COLO668 (cell line): ENCODE measurements at regions not wholly inside any gene's neighbourhood (a gene's known extent, or its start where the extent isn't known, plus 50 kb on each side); places are given as distances from the start of the nearest gene placed in this dataset.
A peak's percentile ranks its signal among the peaks of the same experiment; 100 is the strongest.

Source experiments
- DNase-seq: peaks from one replicate; lab custom pipeline; 2025; ENCODE audit not compliant: unreplicated experiment; lab: John Stamatoyannopoulos, UW

DNA sequence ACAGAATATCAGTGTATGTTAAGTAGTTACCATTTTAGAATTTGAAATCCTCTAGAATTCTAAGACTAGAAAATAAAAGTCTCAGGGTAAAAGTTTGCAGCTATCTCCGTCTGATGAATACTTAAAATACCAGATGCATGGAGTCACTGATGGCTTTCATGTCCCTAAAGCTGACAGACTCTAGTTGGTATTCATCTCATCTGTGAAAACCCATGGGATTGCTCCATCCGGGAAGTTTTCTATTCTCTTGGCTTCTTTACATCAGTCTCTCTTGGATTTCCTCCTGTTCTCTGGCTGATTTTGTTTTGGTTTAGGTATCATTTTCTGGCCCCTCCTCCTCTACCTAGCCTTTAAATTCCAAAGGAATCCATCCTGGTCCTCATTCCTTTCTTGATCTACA, 465.6 kb upstream of the POU3F3 start:
- no peak for DNase-seq

DNA sequence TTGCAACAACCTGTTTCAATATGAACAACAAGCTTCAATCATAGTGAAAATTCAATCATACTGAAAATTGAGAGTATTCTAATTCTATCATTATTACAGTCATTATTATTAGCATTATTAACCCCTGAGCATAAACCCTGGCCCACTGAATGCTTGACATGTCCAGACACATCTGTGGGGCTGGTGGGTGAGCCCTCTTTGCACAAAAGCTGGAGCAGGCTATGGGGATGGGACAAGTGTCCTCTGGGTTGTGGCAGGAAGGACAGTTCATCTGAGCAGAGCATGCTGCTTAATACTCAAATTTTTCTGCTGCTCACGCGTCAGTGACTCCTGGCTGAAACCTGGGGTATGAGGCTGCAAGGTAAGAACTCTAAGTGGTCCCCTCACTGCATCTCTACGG, 451.1 kb upstream of the POU3F3 start:
- DNase-seq: no peak

- DNase-seq: no peak
These were observed 449.4 kb upstream of the POU3F3 start for GRCh38 chr2:104404526-104404925.

- no peak for DNase-seq
These were observed 448.3 kb upstream of the POU3F3 start for GRCh38 chr2:104405623-104406022.

DNA sequence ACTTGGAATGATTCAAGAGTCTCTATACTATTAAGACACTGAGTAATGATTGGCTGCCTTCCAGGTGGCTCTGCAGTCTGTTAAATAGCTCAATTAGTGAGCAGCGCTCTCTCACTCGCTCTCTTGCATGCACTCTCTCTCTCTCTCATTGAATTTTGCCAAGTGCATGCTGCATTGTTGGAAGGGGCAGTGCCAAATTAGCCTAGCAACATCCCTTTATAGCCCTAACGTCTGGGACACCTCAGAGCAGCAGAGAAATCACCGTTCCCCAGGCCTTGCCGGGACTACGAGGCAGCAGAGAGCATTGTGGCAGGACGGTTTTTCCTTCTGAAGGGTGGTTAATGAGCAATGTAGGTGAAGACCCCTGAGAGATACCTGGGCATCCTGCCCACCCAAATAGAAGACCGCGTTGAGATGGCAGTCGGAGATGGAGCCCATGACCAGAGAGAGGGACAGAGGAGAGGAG, 447.6 kb upstream of the POU3F3 start:
- no peak for DNase-seq

DNA sequence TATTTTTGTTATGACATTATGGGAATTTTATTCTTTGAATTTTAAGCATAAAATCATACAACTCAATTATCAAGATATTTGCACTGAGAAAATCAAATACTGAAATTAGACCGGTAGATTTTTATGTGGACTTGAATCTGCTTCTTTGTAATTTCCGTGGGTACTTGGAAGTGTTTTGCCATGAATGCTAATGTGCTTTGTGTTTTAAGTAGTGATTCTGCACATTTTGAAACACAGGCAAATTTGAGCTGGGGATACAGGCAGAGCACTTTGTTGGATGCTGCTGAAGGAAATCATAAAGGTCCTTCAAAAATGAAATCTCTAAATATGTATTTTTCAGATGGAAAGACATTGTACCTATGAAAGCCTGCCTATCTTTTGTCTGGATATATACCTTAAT, 446.3 kb upstream of the POU3F3 start:
- DNase-seq: no peak

DNA sequence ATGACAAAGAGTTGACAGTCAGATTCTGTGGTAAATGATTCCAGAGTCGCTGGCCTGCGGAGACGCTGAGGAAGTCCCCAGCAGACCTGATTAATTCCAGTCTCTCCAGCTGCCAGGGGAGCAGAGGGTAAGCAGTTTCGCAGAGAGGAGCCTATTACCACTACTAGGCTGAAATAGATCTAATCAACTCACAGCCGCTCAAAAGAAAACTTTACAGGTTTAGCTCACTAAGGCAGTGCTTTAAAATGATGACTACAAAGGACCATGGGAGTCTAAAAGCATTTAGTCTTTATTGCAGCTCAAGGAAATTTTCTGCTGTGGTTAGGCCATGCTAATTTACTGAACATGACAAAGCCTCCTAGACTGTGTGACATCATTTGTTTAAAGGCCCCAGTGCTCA, 445.6 kb upstream of the POU3F3 start:
- no peak for DNase-seq

DNA sequence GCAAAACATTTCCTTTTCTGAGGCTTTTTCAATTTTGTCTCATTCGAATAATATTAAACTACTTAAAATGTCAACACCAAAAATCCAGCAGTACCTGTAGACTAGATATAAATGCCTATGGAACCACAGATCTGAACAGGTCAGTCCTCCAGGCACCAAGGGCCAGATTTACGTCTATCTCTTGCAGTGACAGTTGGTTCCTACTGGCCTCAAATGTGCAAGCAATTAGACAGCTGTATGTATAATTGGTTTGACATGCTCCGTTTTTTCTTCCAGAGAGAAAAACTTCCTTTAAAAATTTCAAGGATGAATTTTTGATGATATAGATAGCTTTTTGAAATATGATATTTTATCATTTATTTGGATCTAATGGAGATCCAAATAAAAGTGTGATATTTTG, 443.8 kb upstream of the POU3F3 start:
- DNase-seq: no peak

GRCh38 chr2:104412384-104412783, 441.5 kb upstream of the POU3F3 start:
- DNase-seq: peak; percentile 32

DNA sequence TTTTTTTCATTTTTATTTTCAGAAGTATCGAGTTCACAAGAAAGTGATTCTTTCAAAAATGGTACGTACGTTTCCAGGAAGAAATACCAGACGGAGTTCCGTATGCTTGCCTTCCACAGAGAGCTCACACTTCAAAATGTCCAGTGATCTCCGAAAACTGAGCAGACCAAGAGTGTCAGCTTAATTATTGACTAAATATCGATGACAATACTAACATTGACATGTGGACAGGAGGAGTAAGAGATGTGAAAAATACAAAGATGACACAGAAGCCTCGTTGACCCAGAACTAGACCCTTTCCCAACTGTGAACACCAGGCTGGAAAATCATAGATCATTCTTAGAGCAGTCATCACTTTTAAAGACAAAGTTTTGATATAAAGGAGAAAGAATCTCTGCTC, 440.0 kb upstream of the POU3F3 start:
- no peak for DNase-seq

- no peak for DNase-seq
These were observed 438.6 kb upstream of the POU3F3 start for GRCh38 chr2:104415284-104415683.

- no peak for DNase-seq
These were observed 437.4 kb upstream of the POU3F3 start for GRCh38 chr2:104416339-104417000.

DNA sequence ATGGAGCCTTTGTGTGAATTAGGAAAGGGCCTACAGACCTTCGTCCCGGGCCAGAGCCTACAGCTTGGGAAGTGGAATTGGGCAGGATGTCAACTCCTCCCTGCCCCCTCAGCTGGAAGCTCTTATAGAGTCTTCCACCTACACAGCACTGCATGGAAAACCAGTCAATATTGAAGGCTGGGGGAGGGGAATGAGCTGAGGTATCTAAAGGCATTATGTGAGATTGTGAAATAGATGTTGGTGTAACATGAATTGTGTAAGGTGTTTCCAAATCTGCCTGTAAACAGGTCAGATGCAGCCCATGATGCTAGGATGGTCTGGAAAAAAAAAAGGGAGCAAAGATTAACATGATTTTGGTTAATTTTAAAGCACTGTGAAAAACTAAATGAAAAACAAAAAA, 433.5 kb upstream of the POU3F3 start:
- DNase-seq: no peak

DNA sequence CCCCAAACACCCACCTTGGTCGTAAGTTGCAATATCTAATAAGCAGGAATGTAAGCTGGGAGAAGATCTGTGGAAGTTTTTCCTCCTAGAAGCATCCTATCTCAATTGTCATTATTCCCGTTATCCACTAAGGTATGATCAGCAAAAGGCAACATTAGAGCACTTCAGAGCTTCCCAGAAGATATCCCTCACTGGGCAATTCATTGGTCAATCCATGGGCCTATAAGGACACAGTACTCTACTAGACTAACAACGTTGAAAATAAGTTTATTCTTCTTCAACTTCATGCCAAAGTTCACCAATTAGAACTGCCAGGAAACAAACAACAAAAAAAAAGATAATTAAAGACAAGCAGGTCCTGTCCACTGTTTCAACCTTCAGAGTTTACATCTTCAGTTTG, 433.0 kb upstream of the POU3F3 start:
- DNase-seq: no peak

DNA sequence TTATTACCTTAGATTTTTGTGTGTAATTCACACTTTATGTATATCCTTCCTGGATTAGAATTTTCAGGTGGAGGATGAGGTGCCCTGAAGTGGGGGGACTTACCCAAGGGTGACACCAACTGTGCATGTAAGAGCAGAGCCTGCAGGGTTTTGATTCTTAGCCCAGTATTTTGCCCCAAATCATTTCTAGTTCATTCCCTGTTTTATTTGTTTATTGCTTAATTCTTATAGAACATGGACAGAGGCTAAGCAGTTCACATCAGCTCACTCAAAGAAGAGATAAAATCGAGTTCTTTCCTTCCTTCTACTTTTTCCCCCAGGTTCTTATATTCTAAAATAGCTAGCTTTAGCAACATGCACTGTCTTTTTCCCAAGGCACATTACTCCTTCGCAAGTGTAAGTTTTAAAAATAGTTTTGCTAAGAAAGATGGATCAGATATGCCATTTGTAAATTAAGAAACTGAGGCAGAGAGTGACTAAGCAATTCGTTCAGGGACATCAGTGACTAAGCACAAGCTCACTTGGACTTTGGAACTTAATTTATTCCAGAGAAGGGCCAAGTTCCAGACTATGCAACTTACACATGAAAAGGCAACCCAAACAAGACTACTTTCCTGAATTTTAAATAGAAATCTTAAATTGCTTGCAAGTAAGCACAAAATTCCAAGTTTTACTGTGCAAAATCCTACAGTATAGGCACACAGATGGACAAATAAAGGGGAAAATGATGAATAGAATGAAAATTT, 427.9 kb upstream of the POU3F3 start:
- DNase-seq: no peak

- DNase-seq: no peak
These were observed 425.8 kb upstream of the POU3F3 start for GRCh38 chr2:104428155-104428554.

DNA sequence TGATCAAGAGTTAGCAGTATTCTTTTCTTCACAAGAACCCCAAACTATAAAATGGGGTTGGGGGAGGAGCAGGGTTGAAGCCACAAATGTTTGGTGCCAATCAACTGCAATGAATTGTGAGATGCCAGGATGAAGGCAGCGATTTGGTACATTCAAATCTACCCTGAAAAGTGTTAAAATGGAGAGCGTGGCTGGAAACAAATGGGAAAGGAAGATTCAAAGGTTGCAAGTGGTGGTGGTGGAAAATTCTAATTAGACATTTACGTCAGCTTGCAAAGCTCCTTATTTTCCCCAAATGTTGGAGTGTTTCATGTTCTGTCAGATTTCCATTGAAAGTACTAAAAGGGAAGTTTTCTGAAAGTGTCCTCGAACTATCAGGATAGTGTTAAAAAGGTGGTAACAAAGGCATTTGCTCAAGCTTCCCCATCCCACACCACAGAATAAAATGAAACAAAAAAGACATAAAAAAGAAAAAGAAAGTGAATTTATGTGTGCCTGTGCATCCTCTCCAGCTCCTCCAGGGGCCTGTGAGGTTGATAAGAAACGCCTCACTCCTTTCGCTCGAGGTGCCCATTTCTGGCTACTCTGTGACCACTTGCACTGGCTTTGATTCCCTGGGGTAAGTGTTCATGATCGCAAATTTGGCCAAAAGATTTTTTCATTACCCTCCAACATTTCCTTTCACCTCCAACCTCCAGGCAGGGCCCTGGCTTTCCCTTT, 424.1 kb upstream of the POU3F3 start:
- DNase-seq: no peak

GRCh38 chr2:104430359-104430740, 423.6 kb upstream of the POU3F3 start:
- no peak for DNase-seq

DNA sequence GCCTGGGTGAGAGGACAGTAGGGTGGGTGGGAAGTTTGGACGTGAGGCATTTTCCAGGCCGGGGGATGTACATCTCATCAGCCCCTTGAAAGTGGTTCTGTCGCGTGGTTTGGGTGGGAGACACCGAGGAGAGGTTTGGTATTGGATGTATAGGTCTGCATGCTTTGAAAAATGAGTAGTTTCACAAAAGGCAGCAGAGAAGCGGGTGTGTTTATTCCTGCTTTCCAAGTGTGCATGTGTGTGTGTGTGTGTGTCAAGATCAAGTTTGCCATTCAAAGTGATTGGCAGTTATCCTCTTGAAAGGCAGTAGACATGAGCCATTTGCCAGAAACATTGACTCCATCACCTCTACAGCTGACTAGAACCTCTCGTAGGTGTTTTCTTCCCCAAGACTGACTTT, 423.1 kb upstream of the POU3F3 start:
- DNase-seq: no peak

DNA sequence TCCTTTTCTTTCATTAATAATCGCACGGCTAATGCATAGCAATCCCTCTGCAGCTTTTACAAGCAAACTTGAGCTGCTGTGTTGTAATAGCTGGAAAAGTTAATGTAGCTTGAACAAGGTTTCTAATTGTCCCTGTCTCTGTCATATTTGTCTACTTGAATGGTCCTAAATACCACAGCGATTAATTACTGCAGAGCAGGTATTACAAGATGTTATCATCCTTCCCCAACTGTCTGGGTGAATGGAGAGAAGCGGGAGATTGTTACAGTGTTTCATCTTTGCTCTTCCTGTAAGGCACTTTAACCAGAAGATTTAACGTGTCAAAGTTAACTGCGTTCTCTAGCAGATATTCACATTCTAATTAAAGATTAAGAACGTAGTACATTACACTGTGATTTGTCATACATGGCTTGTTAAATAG, 422.2 kb upstream of the POU3F3 start:
- DNase-seq: no peak

DNA sequence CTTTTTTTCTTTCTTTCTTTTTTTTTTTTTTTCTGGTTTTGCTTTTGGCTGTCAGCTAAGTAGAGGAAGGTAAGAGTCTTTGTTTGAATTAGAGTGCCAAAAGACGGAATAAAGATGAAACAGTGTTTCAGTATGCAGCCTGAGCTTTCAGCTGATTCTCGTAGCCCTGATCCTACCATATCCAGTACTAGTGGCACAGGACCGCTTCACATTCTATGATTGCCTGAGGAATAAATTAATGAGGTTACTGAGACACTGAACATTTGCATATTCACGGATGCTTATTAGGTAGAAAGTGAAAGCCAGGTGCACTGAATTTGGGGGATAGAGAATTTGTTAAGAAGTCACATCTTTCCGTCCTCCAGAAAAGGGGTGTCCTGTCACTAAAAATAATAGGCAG, 421.5 kb upstream of the POU3F3 start:
- DNase-seq: no peak

GRCh38 chr2:104432991-104433390, 420.9 kb upstream of the POU3F3 start:
- no peak for DNase-seq
